Erythroblast (primary cell): ENCODE measurements at regions not wholly inside any gene's neighbourhood (a gene's known extent, or its start where the extent isn't known, plus 50 kb on each side); places are given as distances from the start of the nearest gene placed in this dataset.

Experiments
- DNase-seq, 2 experiments: peaks; one replicate each; lab custom pipeline; 2025; lab: John Stamatoyannopoulos, UW
- GATA1 ChIP-seq: IDR thresholded peaks from 2 replicates; pipeline ENCODE4 v1.6.1; 2011; ENCODE audit warnings: low read depth, mild to moderate bottlenecking, control low read depth, low read length, moderate library complexity
- POLR2A ChIP-seq: IDR thresholded peaks from 2 replicates; pipeline ENCODE4 v1.6.1; 2011; ENCODE audit warnings: mild to moderate bottlenecking, low read length

- no peak for DNase-seq
- no peak for TF ChIP-seq GATA1
- no peak for TF ChIP-seq POLR2A
Observed at GRCh38 chr3:31392568-31392967, 140.2 kb upstream of the STT3B start.

GRCh38 chr3:31399271-31399670 is 133.5 kb upstream of the STT3B start:
- TF ChIP-seq GATA1: no peak
- no peak for TF ChIP-seq POLR2A
- no peak for DNase-seq

- no peak for DNase-seq
- TF ChIP-seq GATA1 (no peak), POLR2A (no peak)
Observed at GRCh38 chr3:31402117-31402516, 130.6 kb upstream of the STT3B start.

GRCh38 chr3:31403197-31403596 is 129.5 kb upstream of the STT3B start:
- no peak for DNase-seq
- no peak for TF ChIP-seq GATA1
- TF ChIP-seq POLR2A: no peak

- TF ChIP-seq GATA1 (no peak), POLR2A (no peak)
- DNase-seq: no peak
Observed at GRCh38 chr3:31404871-31405270, 127.9 kb upstream of the STT3B start.

- no peak for TF ChIP-seq GATA1
- TF ChIP-seq POLR2A: no peak
- DNase-seq: no peak
Observed at GRCh38 chr3:31405515-31405914, 127.2 kb upstream of the STT3B start.

GRCh38 chr3:31406896-31407295 is 125.8 kb upstream of the STT3B start:
- no peak for DNase-seq
- TF ChIP-seq GATA1: no peak

- TF ChIP-seq POLR2A (no peak), GATA1 (no peak)
- DNase-seq: no peak
Observed at GRCh38 chr3:31407665-31408064, 125.1 kb upstream of the STT3B start.

GRCh38 chr3:31408720-31409119 is 124.0 kb upstream of the STT3B start:
- no peak for DNase-seq
- TF ChIP-seq POLR2A (no peak), GATA1 (no peak)

- TF ChIP-seq GATA1 (no peak), POLR2A (no peak)
- no peak for DNase-seq
Observed at GRCh38 chr3:31409389-31409788, 123.3 kb upstream of the STT3B start.

GRCh38 chr3:31409866-31410265 is 122.9 kb upstream of the STT3B start:
- no peak for DNase-seq
- no peak for TF ChIP-seq POLR2A
- no peak for TF ChIP-seq GATA1

GRCh38 chr3:31410411-31410810 is 122.3 kb upstream of the STT3B start:
- no peak for TF ChIP-seq GATA1
- DNase-seq: no peak

- TF ChIP-seq GATA1: no peak
- no peak for TF ChIP-seq POLR2A
- no peak for DNase-seq
Observed at GRCh38 chr3:31412832-31413231, 119.9 kb upstream of the STT3B start.

- DNase-seq: no peak
- TF ChIP-seq GATA1 (no peak), POLR2A (no peak)
Observed at GRCh38 chr3:31413515-31413914, 119.2 kb upstream of the STT3B start.

GRCh38 chr3:31416980-31417379 is 115.7 kb upstream of the STT3B start:
- no peak for DNase-seq
- TF ChIP-seq POLR2A: no peak

- no peak for TF ChIP-seq POLR2A
- no peak for TF ChIP-seq GATA1
- DNase-seq: no peak
Observed at GRCh38 chr3:31417486-31417885, 115.2 kb upstream of the STT3B start.
